ENCODE measurements at regions not wholly inside any gene's neighbourhood (a gene's known extent, or its start where the extent isn't known, plus 50 kb on each side); places are given as distances from the start of the nearest gene placed in this dataset.

GRCh38 chr6:21450628-21451027, 142.9 kb upstream of the SOX4 start:
- Histone ChIP-seq H3K27ac (ENCODE audit: extremely low read depth, low read depth, low read length) (no peak overlapping the region), H3K9me3 (ENCODE audit: control insufficient read depth, insufficient read depth, low read depth, low read length) (no peaks in the 10 kb centered on the region), H3K4me1 (ENCODE audit: control insufficient read depth, insufficient read depth, low read length) (no peaks in the 10 kb centered on the region), H3K36me3 (ENCODE audit: control insufficient read depth in 2 of 2, insufficient read depth in 1 of 2, low read length in 2 of 2) (no peaks in the 10 kb centered on the region), H3K4me3 (ENCODE audit: low read depth, low read length) (no peak overlapping the region)
- POLR2A ChIA-PET, result no interaction called here
- TF ChIP-seq ZNF785 (tag by site-specific recombination; IDR thresholded peaks at IDR 0.05) (no peak), ZBTB26 (tag by site-specific recombination; optimal IDR thresholded peaks at IDR 0.05) (no peak), ZSCAN16 (tag by site-specific recombination; IDR thresholded peaks at IDR 0.05) (no peak), ZNF398 (tag by site-specific recombination; IDR thresholded peaks at IDR 0.05) (no peak), ZNF112 (tag by site-specific recombination; IDR thresholded peaks at IDR 0.05) (no peak), HOXA7 (CRISPR knock-in tag; IDR thresholded peaks at IDR 0.05; ENCODE audit: borderline replicate concordance) (no peak), ZBTB10 (tag by site-specific recombination; IDR thresholded peaks at IDR 0.05) (no peak), ZBTB49 (tag by site-specific recombination; IDR thresholded peaks at IDR 0.05; ENCODE audit: low read depth) (no peak), ZNF645 (tag by site-specific recombination; IDR thresholded peaks at IDR 0.05) (no peak), ZNF544 (tag by site-specific recombination; IDR thresholded peaks at IDR 0.05) (no peak)
- TF ChIP-seq, protein P1, sequence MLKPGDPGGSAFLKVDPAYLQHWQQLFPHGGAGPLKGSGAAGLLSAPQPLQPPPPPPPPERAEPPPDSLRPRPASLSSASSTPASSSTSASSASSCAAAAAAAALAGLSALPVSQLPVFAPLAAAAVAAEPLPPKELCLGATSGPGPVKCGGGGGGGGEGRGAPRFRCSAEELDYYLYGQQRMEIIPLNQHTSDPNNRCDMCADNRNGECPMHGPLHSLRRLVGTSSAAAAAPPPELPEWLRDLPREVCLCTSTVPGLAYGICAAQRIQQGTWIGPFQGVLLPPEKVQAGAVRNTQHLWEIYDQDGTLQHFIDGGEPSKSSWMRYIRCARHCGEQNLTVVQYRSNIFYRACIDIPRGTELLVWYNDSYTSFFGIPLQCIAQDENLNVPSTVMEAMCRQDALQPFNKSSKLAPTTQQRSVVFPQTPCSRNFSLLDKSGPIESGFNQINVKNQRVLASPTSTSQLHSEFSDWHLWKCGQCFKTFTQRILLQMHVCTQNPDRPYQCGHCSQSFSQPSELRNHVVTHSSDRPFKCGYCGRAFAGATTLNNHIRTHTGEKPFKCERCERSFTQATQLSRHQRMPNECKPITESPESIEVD (tag by site-specific recombination; IDR thresholded peaks at IDR 0.05), result no peak
- CTCF ChIA-PET, result interaction anchor here (0.6 kb wide), 1 partner anchor 182 kb away, joined by 3 read pairs; no protein-coding TSS in a partner anchor

DNA sequence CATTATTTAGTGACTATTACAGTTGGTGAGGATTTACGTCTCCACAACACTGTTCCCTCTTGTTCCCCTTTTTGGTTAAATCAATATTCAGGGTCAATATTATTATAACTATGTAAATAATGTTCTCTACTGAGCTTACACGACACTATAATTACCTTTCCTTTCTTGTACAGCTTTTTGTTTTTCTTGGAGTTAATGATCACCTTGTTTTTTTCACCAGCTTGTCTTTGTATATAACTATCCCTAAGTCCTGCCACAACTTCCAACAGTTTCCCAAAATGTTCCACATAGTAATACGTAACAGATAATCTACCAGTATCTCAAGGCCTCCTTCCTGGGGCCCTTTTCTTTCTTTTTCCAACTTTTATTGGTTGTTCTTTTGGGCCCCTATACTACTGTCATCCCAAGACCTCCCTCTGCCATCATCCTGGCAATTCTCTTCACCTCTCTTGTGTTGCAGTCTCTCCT, 142.0 kb upstream of the SOX4 start:
- Histone ChIP-seq H3K4me3 (ENCODE audit: low read depth, low read length) (no peak overlapping the region), H3K36me3 (ENCODE audit: control insufficient read depth in 2 of 2, insufficient read depth in 1 of 2, low read length in 2 of 2) (no peaks in the 10 kb centered on the region), H3K9me3 (ENCODE audit: control insufficient read depth, insufficient read depth, low read depth, low read length) (no peaks in the 10 kb centered on the region), H3K27ac (ENCODE audit: extremely low read depth, low read depth, low read length) (no peak overlapping the region), H3K4me1 (ENCODE audit: control insufficient read depth, insufficient read depth, low read length) (no peaks in the 10 kb centered on the region)
- POLR2A ChIA-PET, result no interaction called here
- CTCF ChIA-PET, result interaction anchor here (0.6 kb wide), 1 partner anchor 415 kb away, joined by 4 read pairs; no protein-coding TSS in a partner anchor
- TF ChIP-seq SP7 (tag by site-specific recombination; IDR thresholded peaks at IDR 0.05) (peak; percentile 63; the same call in 1 of the 2 replicates), ZNF366 (tag by site-specific recombination; conservative IDR thresholded peaks at IDR 0.05) (no peak)
